ENCODE measurements at regions not wholly inside any gene's neighbourhood (a gene's known extent, or its start where the extent isn't known, plus 50 kb on each side); places are given as distances from the start of the nearest gene placed in this dataset.
"Not testable (repeated sequence)": the region's sequence is repeated elsewhere in the genome, so short reads cannot be mapped to it uniquely, and the experiment has no call there.

- H3K9me3 ChIP-seq, result no peaks in the 10 kb centered on the region
- DNase-seq (ENCODE audit: low spot score), result no peak
- no peak for TF ChIP-seq CTCF (IDR thresholded peaks at IDR 0.05)
- no peaks in the 10 kb centered on the region for H3K4me1 ChIP-seq
- H3K36me3 ChIP-seq, result no peaks in the 10 kb centered on the region
- H3K27me3 ChIP-seq, result no peaks in the 10 kb centered on the region
- H3K4me3 ChIP-seq, result no peak overlapping the region
- H3K27ac ChIP-seq, result no peak overlapping the region
These were observed 152.6 kb downstream of the RTL9 start for GRCh38 chrX:110511238-110511637.

GRCh38 chrX:110512341-110512740 is 153.7 kb downstream of the RTL9 start:
- Histone ChIP-seq H3K4me3 (no peak overlapping the region), H3K9me3 (no peaks in the 10 kb centered on the region), H3K36me3 (no peaks in the 10 kb centered on the region), H3K4me1 (no peaks in the 10 kb centered on the region), H3K27me3 (no peaks in the 10 kb centered on the region), H3K27ac (no peak overlapping the region)
- DNase-seq (ENCODE audit: low spot score), result no peak
- TF ChIP-seq CTCF (IDR thresholded peaks at IDR 0.05), result no peak

GRCh38 chrX:110514509-110514908 is 155.9 kb downstream of the RTL9 start:
- Histone ChIP-seq H3K36me3 (no peaks in the 10 kb centered on the region), H3K4me3 (no peak overlapping the region), H3K27me3 (no peaks in the 10 kb centered on the region), H3K9me3 (no peaks in the 10 kb centered on the region), H3K27ac (no peak overlapping the region), H3K4me1 (no peaks in the 10 kb centered on the region)
- DNase-seq (ENCODE audit: low spot score), result no peak
- no peak for TF ChIP-seq CTCF (IDR thresholded peaks at IDR 0.05)

- Histone ChIP-seq H3K36me3 (no peaks in the 10 kb centered on the region), H3K4me3 (no peak overlapping the region), H3K4me1 (no peaks in the 10 kb centered on the region), H3K27me3 (no peaks in the 10 kb centered on the region), H3K9me3 (no peaks in the 10 kb centered on the region), H3K27ac (no peak overlapping the region)
- no peak for TF ChIP-seq CTCF (IDR thresholded peaks at IDR 0.05)
- DNase-seq (ENCODE audit: low spot score), result no peak
These were observed 160.9 kb downstream of the RTL9 start for GRCh38 chrX:110519501-110519900.

GRCh38 chrX:110519906-110520452 is 161.3 kb downstream of the RTL9 start:
- no peaks in the 10 kb centered on the region for H3K4me1 ChIP-seq
- DNase-seq (ENCODE audit: low spot score), result no peak
- H3K27me3 ChIP-seq, result no peaks in the 10 kb centered on the region
- no peak for TF ChIP-seq CTCF (IDR thresholded peaks at IDR 0.05)
- no peaks in the 10 kb centered on the region for H3K36me3 ChIP-seq
- H3K9me3 ChIP-seq, result no peaks in the 10 kb centered on the region
- H3K4me3 ChIP-seq, result no peak overlapping the region
- H3K27ac ChIP-seq, result no peak overlapping the region

- not testable (repeated sequence) for H3K27ac ChIP-seq; H3K4me1 ChIP-seq; H3K9me3 ChIP-seq; H3K36me3 ChIP-seq; H3K4me3 ChIP-seq; H3K27me3 ChIP-seq; DNase-seq (ENCODE audit: low spot score)
These were observed 162.0 kb downstream of the RTL9 start for GRCh38 chrX:110520652-110521051.

Data from right atrium auricular region (tissue), 2 donors.